GM18507 (cell line): ENCODE measurements at regions not wholly inside any gene's neighbourhood (a gene's known extent, or its start where the extent isn't known, plus 50 kb on each side); places are given as distances from the start of the nearest gene placed in this dataset.
"Not testable (repeated sequence)": the region's sequence is repeated elsewhere in the genome, so short reads cannot be mapped to it uniquely, and the experiment has no call there.

Source experiments
- DNase-seq: peaks from one replicate; pipeline ENCODE4 v3.0.0; 2011; ENCODE audit warnings: low read depth; ENCODE audit not compliant: insufficient read length; ENCODE audit errors: extremely low spot score
- FAIRE-seq: peaks from 2 replicates; lab custom pipeline; 2011; peaks lifted over from hg19 to GRCh38; lab: Jason Lieb, UNC

- no peak for FAIRE-seq
- DNase-seq: no peak
Observed at GRCh38 chrX:4110964-4111363, 397.5 kb upstream of the PRKX start.

- FAIRE-seq (no peak), DNase-seq (no peak)
Observed at GRCh38 chrX:4094926-4095325, 381.5 kb upstream of the PRKX start.

- no peak for FAIRE-seq
Observed at GRCh38 chrX:4091046-4091760, 377.8 kb upstream of the PRKX start.

GRCh38 chrX:4059893-4060292 is 346.4 kb upstream of the PRKX start:
- FAIRE-seq (no peak), DNase-seq (no peak)

More at GRCh38 chrX:4091046-4091760, 377.8 kb upstream of the PRKX start:
- no peak for DNase-seq

GRCh38 chrX:4043951-4044350 is 330.5 kb upstream of the PRKX start:
- DNase-seq (no peak), FAIRE-seq (no peak)

- FAIRE-seq: no peak
- no peak for DNase-seq
Observed at GRCh38 chrX:4035874-4036273, 322.4 kb upstream of the PRKX start.

GRCh38 chrX:4028151-4028550 is 314.7 kb upstream of the PRKX start:
- no peak for FAIRE-seq
- DNase-seq: no peak

- no peak for FAIRE-seq
- no peak for DNase-seq
Observed at GRCh38 chrX:4005281-4005680, 291.8 kb upstream of the PRKX start.

- no peak for DNase-seq
- no peak for FAIRE-seq
Observed at GRCh38 chrX:4004822-4005221, 291.4 kb upstream of the PRKX start.

- no peak for FAIRE-seq
- no peak for DNase-seq
Observed at GRCh38 chrX:3994315-3994714, 280.9 kb upstream of the PRKX start.

GRCh38 chrX:3990569-3990968 is 277.1 kb upstream of the PRKX start:
- FAIRE-seq (no peak), DNase-seq (no peak)

GRCh38 chrX:3972104-3972858 is 258.8 kb upstream of the PRKX start:
- not testable (repeated sequence) for DNase-seq, FAIRE-seq

GRCh38 chrX:3968749-3969148 is 255.3 kb upstream of the PRKX start:
- FAIRE-seq: no peak
- no peak for DNase-seq

GRCh38 chrX:3963980-3964379 is 250.5 kb upstream of the PRKX start:
- no peak for FAIRE-seq

GRCh38 chrX:3962511-3963311 is 249.3 kb upstream of the PRKX start:
- FAIRE-seq: peak; percentile 66
- DNase-seq: no peak

More at GRCh38 chrX:3963980-3964379, 250.5 kb upstream of the PRKX start:
- DNase-seq: no peak

- no peak for FAIRE-seq
- DNase-seq: no peak
Observed at GRCh38 chrX:3960952-3961351, 247.5 kb upstream of the PRKX start.

- no peak for DNase-seq
- no peak for FAIRE-seq
Observed at GRCh38 chrX:3951859-3952258, 238.4 kb upstream of the PRKX start.

GRCh38 chrX:3950373-3950772 is 236.9 kb upstream of the PRKX start:
- FAIRE-seq (no peak), DNase-seq (no peak)

- DNase-seq: no peak
- no peak for FAIRE-seq
Observed at GRCh38 chrX:3943965-3944364, 230.5 kb upstream of the PRKX start.

- peak; percentile 75 for FAIRE-seq
- DNase-seq: no peak
Observed at GRCh38 chrX:3940000-3940610, 226.7 kb upstream of the PRKX start.
